Loucy (cell line): ENCODE measurements at regions not wholly inside any gene's neighbourhood (a gene's known extent, or its start where the extent isn't known, plus 50 kb on each side); places are given as distances from the start of the nearest gene placed in this dataset.

Source experiments
- EZH2phosphoT487 ChIP-seq: fragments of 200-600 bp; IDR thresholded peaks from 2 replicates; pipeline ENCODE4 v1.6.1; 2018; ENCODE audit warnings: antibody characterized with exemption, mild to moderate bottlenecking, moderate library complexity, borderline replicate concordance
- TF ChIP-seq, protein P1 (sequence below): fragments of 200-600 bp; sonication (generic); conservative IDR thresholded peaks from 2 replicates; pipeline ENCODE4 v1.5.1; 2014; ENCODE audit warnings: mild to moderate bottlenecking, antibody characterized with exemption, low read length

DNA sequence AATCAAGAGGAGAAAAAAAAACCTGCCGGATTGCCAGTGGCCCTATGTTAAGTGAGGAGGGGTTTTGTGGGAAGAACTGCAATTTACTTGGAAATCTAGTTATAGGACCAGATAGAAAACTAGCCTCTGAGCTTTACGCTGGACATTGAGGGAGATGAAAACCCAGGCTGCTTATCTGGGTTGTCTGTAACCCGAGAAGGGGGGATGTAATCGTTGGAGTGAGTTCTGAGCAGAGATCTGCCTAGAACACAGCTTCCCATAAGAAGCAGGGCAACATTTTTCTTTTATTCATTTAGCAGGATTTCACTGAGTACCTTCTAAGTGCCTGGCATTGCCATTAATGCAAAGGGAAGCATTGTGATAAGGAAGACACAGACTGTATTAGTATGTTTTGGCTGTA is 70.6 kb downstream of the KATNIP start:
- TF ChIP-seq, protein P1, sequence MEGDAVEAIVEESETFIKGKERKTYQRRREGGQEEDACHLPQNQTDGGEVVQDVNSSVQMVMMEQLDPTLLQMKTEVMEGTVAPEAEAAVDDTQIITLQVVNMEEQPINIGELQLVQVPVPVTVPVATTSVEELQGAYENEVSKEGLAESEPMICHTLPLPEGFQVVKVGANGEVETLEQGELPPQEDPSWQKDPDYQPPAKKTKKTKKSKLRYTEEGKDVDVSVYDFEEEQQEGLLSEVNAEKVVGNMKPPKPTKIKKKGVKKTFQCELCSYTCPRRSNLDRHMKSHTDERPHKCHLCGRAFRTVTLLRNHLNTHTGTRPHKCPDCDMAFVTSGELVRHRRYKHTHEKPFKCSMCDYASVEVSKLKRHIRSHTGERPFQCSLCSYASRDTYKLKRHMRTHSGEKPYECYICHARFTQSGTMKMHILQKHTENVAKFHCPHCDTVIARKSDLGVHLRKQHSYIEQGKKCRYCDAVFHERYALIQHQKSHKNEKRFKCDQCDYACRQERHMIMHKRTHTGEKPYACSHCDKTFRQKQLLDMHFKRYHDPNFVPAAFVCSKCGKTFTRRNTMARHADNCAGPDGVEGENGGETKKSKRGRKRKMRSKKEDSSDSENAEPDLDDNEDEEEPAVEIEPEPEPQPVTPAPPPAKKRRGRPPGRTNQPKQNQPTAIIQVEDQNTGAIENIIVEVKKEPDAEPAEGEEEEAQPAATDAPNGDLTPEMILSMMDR: no peak
- no peak for TF ChIP-seq EZH2phosphoT487
